ENCODE measurements at regions not wholly inside any gene's neighbourhood (a gene's known extent, or its start where the extent isn't known, plus 50 kb on each side); places are given as distances from the start of the nearest gene placed in this dataset.

- TF ChIP-seq CTCF (IDR thresholded peaks at IDR 0.05) (no peak), POLR2A (IDR thresholded peaks at IDR 0.05) (no peak), POLR2AphosphoS5 (IDR thresholded peaks at IDR 0.05) (no peak)
Observed at GRCh38 chr12:92615703-92616102, 87.1 kb upstream of the PLEKHG7 start.
